ENCODE measurements at regions not wholly inside any gene's neighbourhood (a gene's known extent, or its start where the extent isn't known, plus 50 kb on each side); places are given as distances from the start of the nearest gene placed in this dataset.

GRCh38 chr1:55713516-55713915, 498.4 kb upstream of the USP24 start:
- no peak for DNase-seq (ENCODE audit: low read depth)
- TF ChIP-seq CTCF (IDR thresholded peaks at IDR 0.05; ENCODE audit: insufficient read depth, low read depth, low read length) = no peak
- no peak overlapping the region for H3K4me3 ChIP-seq (ENCODE audit: low read depth, low read length)

- no peak for TF ChIP-seq CTCF (IDR thresholded peaks at IDR 0.05; ENCODE audit: insufficient read depth, low read depth, low read length)
- peak; percentile 71 for DNase-seq (ENCODE audit: low read depth)
- H3K4me3 ChIP-seq (ENCODE audit: low read depth, low read length) = no peak overlapping the region
These were observed 497.0 kb upstream of the USP24 start for GRCh38 chr1:55712148-55712547.

GRCh38 chr1:55708781-55709180, 493.6 kb upstream of the USP24 start:
- no peak overlapping the region for H3K4me3 ChIP-seq (ENCODE audit: low read depth, low read length)
- no peak for TF ChIP-seq CTCF (IDR thresholded peaks at IDR 0.05; ENCODE audit: insufficient read depth, low read depth, low read length)
- DNase-seq (ENCODE audit: low read depth) = no peak

GRCh38 chr1:55707846-55708245, 492.7 kb upstream of the USP24 start:
- no peak for TF ChIP-seq CTCF (IDR thresholded peaks at IDR 0.05; ENCODE audit: insufficient read depth, low read depth, low read length)
- no peak overlapping the region for H3K4me3 ChIP-seq (ENCODE audit: low read depth, low read length)
- no peak for DNase-seq (ENCODE audit: low read depth)

- no peak for TF ChIP-seq CTCF (IDR thresholded peaks at IDR 0.05; ENCODE audit: insufficient read depth, low read depth, low read length)
- DNase-seq (ENCODE audit: low read depth) = no peak
- no peak overlapping the region for H3K4me3 ChIP-seq (ENCODE audit: low read depth, low read length)
These were observed 492.0 kb upstream of the USP24 start for GRCh38 chr1:55707196-55707595.

- DNase-seq (ENCODE audit: low read depth) = no peak
- no peak for TF ChIP-seq CTCF (IDR thresholded peaks at IDR 0.05; ENCODE audit: insufficient read depth, low read depth, low read length)
- H3K4me3 ChIP-seq (ENCODE audit: low read depth, low read length) = no peak overlapping the region
These were observed 491.2 kb upstream of the USP24 start for GRCh38 chr1:55706397-55706796.

GRCh38 chr1:55703726-55704363, 488.7 kb upstream of the USP24 start:
- no peak overlapping the region for H3K4me3 ChIP-seq (ENCODE audit: low read depth, low read length)
- TF ChIP-seq CTCF (IDR thresholded peaks at IDR 0.05; ENCODE audit: insufficient read depth, low read depth, low read length) = no peak
- DNase-seq (ENCODE audit: low read depth) = peak; percentile 42
